ENCODE measurements at regions not wholly inside any gene's neighbourhood (a gene's known extent, or its start where the extent isn't known, plus 50 kb on each side); places are given as distances from the start of the nearest gene placed in this dataset.

GRCh38 chr5:17763301-17763700 is 129.0 kb downstream of the TAF11L14 start:
- Histone ChIP-seq H3K36me3 (ENCODE audit: low read depth) (no peaks in the 10 kb centered on the region), H3K4me3 (no peak overlapping the region), H3K4me1 (ENCODE audit: insufficient read depth) (no peaks in the 10 kb centered on the region), H3K27me3 (replicated peaks; ENCODE audit: insufficient read depth) (no peaks in the 10 kb centered on the region), H3K27ac (no peak overlapping the region), H3K9me2 (ENCODE audit: insufficient read depth) (no peaks in the 10 kb centered on the region), H3K9me3 (ENCODE audit: low read depth) (no peaks in the 10 kb centered on the region), H4K20me1 (ENCODE audit: insufficient read depth) (no peaks in the 10 kb centered on the region), H2AFZ (no peak overlapping the region), H3F3A (ENCODE audit: insufficient read depth) (no peaks in the 10 kb centered on the region), H3K9ac (no peak overlapping the region), H3K79me2 (ENCODE audit: insufficient read depth) (no peaks in the 10 kb centered on the region), H3K4me2 (ENCODE audit: unreplicated experiment) (no peak overlapping the region)
- TF ChIP-seq EZH2 (IDR thresholded peaks at IDR 0.05; ENCODE audit: insufficient read depth, poor library complexity, severe bottlenecking) (no peak), EZH2phosphoT487 (IDR thresholded peaks at IDR 0.05; ENCODE audit: insufficient read depth, low read depth) (no peak)
- WGBS, 2 experiments (ENCODE audit: low coverage in 1 of 2, low lambda C conversion rate in 2 of 2, missing lambda C conversion rate in 2 of 2) = 6 to 14% methylated on average over 1 of the region's 1 CpG
- in situ Hi-C loops (cut with MboI) = no loop called here
- no peak for DNase-seq

GRCh38 chr5:17766031-17766430 is 131.8 kb downstream of the TAF11L14 start:
- Histone ChIP-seq H2AFZ (no peak overlapping the region), H3K4me1 (ENCODE audit: insufficient read depth) (no peaks in the 10 kb centered on the region), H3K4me3 (no peak overlapping the region), H3F3A (ENCODE audit: insufficient read depth) (no peaks in the 10 kb centered on the region), H3K9ac (no peak overlapping the region), H3K79me2 (ENCODE audit: insufficient read depth) (no peaks in the 10 kb centered on the region), H3K4me2 (ENCODE audit: unreplicated experiment) (no peak overlapping the region), H3K36me3 (ENCODE audit: low read depth) (no peaks in the 10 kb centered on the region), H3K9me2 (ENCODE audit: insufficient read depth) (no peaks in the 10 kb centered on the region), H3K27ac (no peak overlapping the region), H4K20me1 (ENCODE audit: insufficient read depth) (no peaks in the 10 kb centered on the region), H3K9me3 (ENCODE audit: low read depth) (no peaks in the 10 kb centered on the region), H3K27me3 (replicated peaks; ENCODE audit: insufficient read depth) (no peaks in the 10 kb centered on the region)
- no peak for TF ChIP-seq EZH2phosphoT487 (IDR thresholded peaks at IDR 0.05; ENCODE audit: insufficient read depth, low read depth)
- no peak for TF ChIP-seq EZH2 (IDR thresholded peaks at IDR 0.05; ENCODE audit: insufficient read depth, poor library complexity, severe bottlenecking)
- no peak for DNase-seq
- in situ Hi-C loops (cut with MboI) = no loop called here
- 37 to 39% methylated on average over 2 of the region's 2 CpGs for whole genome bisulfite sequencing, 2 experiments (ENCODE audit: low coverage in 1 of 2, low lambda C conversion rate in 2 of 2, missing lambda C conversion rate in 2 of 2)

- Histone ChIP-seq H3K27ac (no peak overlapping the region), H3K27me3 (replicated peaks; ENCODE audit: insufficient read depth) (no peaks in the 10 kb centered on the region), H3K4me2 (ENCODE audit: unreplicated experiment) (no peak overlapping the region), H3K4me3 (no peak overlapping the region), H3K4me1 (ENCODE audit: insufficient read depth) (no peaks in the 10 kb centered on the region), H4K20me1 (ENCODE audit: insufficient read depth) (no peaks in the 10 kb centered on the region), H2AFZ (no peak overlapping the region), H3K36me3 (ENCODE audit: low read depth) (no peaks in the 10 kb centered on the region), H3K79me2 (ENCODE audit: insufficient read depth) (no peaks in the 10 kb centered on the region), H3K9me2 (ENCODE audit: insufficient read depth) (no peaks in the 10 kb centered on the region), H3K9me3 (ENCODE audit: low read depth) (no peaks in the 10 kb centered on the region), H3K9ac (no peak overlapping the region), H3F3A (ENCODE audit: insufficient read depth) (no peaks in the 10 kb centered on the region)
- no peak for DNase-seq
- WGBS, 2 experiments (ENCODE audit: low coverage in 1 of 2, low lambda C conversion rate in 2 of 2, missing lambda C conversion rate in 2 of 2) = 34 to 35% methylated on average over 3 of the region's 3 CpGs
- TF ChIP-seq EZH2 (IDR thresholded peaks at IDR 0.05; ENCODE audit: insufficient read depth, poor library complexity, severe bottlenecking) (no peak), EZH2phosphoT487 (IDR thresholded peaks at IDR 0.05; ENCODE audit: insufficient read depth, low read depth) (no peak)
- in situ Hi-C loops (cut with MboI) = no loop called here
Observed at GRCh38 chr5:17769277-17769676, 135.0 kb downstream of the TAF11L14 start.

- 57 to 62% methylated on average over 6 of the region's 6 CpGs for WGBS, 2 experiments (ENCODE audit: low coverage in 1 of 2, low lambda C conversion rate in 2 of 2, missing lambda C conversion rate in 2 of 2)
- in situ Hi-C loops (cut with MboI) = no loop called here
- TF ChIP-seq EZH2phosphoT487 (IDR thresholded peaks at IDR 0.05; ENCODE audit: insufficient read depth, low read depth) = no peak
- TF ChIP-seq EZH2 (IDR thresholded peaks at IDR 0.05; ENCODE audit: insufficient read depth, poor library complexity, severe bottlenecking) = no peak
- H3K36me3 ChIP-seq (ENCODE audit: low read depth) = no peaks in the 10 kb centered on the region
- no peak overlapping the region for H2AFZ ChIP-seq
- H3K4me3 ChIP-seq = no peak overlapping the region
- no peak overlapping the region for H3K27ac ChIP-seq
- no peaks in the 10 kb centered on the region for H3F3A ChIP-seq (ENCODE audit: insufficient read depth)
- H3K4me2 ChIP-seq (ENCODE audit: unreplicated experiment) = no peak overlapping the region
- no peaks in the 10 kb centered on the region for H3K27me3 ChIP-seq (replicated peaks; ENCODE audit: insufficient read depth)
- no peaks in the 10 kb centered on the region for H4K20me1 ChIP-seq (ENCODE audit: insufficient read depth)
- no peak for DNase-seq
- no peaks in the 10 kb centered on the region for H3K9me3 ChIP-seq (ENCODE audit: low read depth)
- no peaks in the 10 kb centered on the region for H3K4me1 ChIP-seq (ENCODE audit: insufficient read depth)
- no peaks in the 10 kb centered on the region for H3K79me2 ChIP-seq (ENCODE audit: insufficient read depth)
- H3K9me2 ChIP-seq (ENCODE audit: insufficient read depth) = no peaks in the 10 kb centered on the region
- no peak overlapping the region for H3K9ac ChIP-seq
Observed at GRCh38 chr5:17772232-17772631, 138.0 kb downstream of the TAF11L14 start.

- no peak overlapping the region for H3K9ac ChIP-seq
- H3K4me3 ChIP-seq = no peak overlapping the region
- 37 to 47% methylated on average over 1 of the region's 1 CpG for WGBS, 2 experiments (ENCODE audit: low coverage in 1 of 2, low lambda C conversion rate in 2 of 2, missing lambda C conversion rate in 2 of 2)
- TF ChIP-seq EZH2phosphoT487 (IDR thresholded peaks at IDR 0.05; ENCODE audit: insufficient read depth, low read depth) (no peak), EZH2 (IDR thresholded peaks at IDR 0.05; ENCODE audit: insufficient read depth, poor library complexity, severe bottlenecking) (no peak)
- H2AFZ ChIP-seq = no peak overlapping the region
- H3K36me3 ChIP-seq (ENCODE audit: low read depth) = no peaks in the 10 kb centered on the region
- in situ Hi-C loops (cut with MboI) = no loop called here
- DNase-seq = no peak
- no peaks in the 10 kb centered on the region for H3K9me3 ChIP-seq (ENCODE audit: low read depth)
- H3K4me2 ChIP-seq (ENCODE audit: unreplicated experiment) = no peak overlapping the region
- no peaks in the 10 kb centered on the region for H3K4me1 ChIP-seq (ENCODE audit: insufficient read depth)
- no peaks in the 10 kb centered on the region for H3K79me2 ChIP-seq (ENCODE audit: insufficient read depth)
- H3K9me2 ChIP-seq (ENCODE audit: insufficient read depth) = no peaks in the 10 kb centered on the region
- no peaks in the 10 kb centered on the region for H3F3A ChIP-seq (ENCODE audit: insufficient read depth)
- no peaks in the 10 kb centered on the region for H4K20me1 ChIP-seq (ENCODE audit: insufficient read depth)
- H3K27me3 ChIP-seq (replicated peaks; ENCODE audit: insufficient read depth) = no peaks in the 10 kb centered on the region
- no peak overlapping the region for H3K27ac ChIP-seq
Observed at GRCh38 chr5:17785774-17786173, 151.5 kb downstream of the TAF11L14 start.
